ENCODE measurements at regions not wholly inside any gene's neighbourhood (a gene's known extent, or its start where the extent isn't known, plus 50 kb on each side); places are given as distances from the start of the nearest gene placed in this dataset.

- H3K27me3 ChIP-seq: no peaks in the 10 kb centered on the region
- no peak for DNase-seq
- WGBS, 3 donors: 90 to 97% (median 95%) methylated on average over 7 of the region's 7 CpGs
- H3K36me3 ChIP-seq: no peaks in the 10 kb centered on the region
- no peaks in the 10 kb centered on the region for H3K4me1 ChIP-seq (ENCODE audit: insufficient read depth)
- H3K4me3 ChIP-seq: no peak overlapping the region
- H3K9me3 ChIP-seq: no peaks in the 10 kb centered on the region
- TF ChIP-seq CTCF (IDR thresholded peaks at IDR 0.05) (no peak), EP300 (IDR thresholded peaks at IDR 0.05) (no peak), POLR2A (IDR thresholded peaks at IDR 0.05) (no peak)
- H3K27ac ChIP-seq: no peak overlapping the region
- intact Hi-C loops (cut with DNase I): no loop called here
Measured at GRCh38 chr10:32159264-32159663, 103.0 kb upstream of the KIF5B start.

GRCh38 chr10:32156031-32156495 is 99.8 kb upstream of the KIF5B start:
- TF ChIP-seq EP300 (IDR thresholded peaks at IDR 0.05) (no peak), CTCF (IDR thresholded peaks at IDR 0.05) (no peak), POLR2A (IDR thresholded peaks at IDR 0.05) (no peak)
- Histone ChIP-seq H3K4me3 (no peak overlapping the region), H3K27ac (no peak overlapping the region), H3K27me3 (no peaks in the 10 kb centered on the region), H3K9me3 (no peaks in the 10 kb centered on the region), H3K36me3 (no peaks in the 10 kb centered on the region), H3K4me1 (ENCODE audit: insufficient read depth) (no peaks in the 10 kb centered on the region)
- intact Hi-C loops (cut with DNase I): no loop called here
- 93 to 96% (median 95%) methylated on average over 4 of the region's 4 CpGs for WGBS, 3 donors
- no peak for DNase-seq

GRCh38 chr10:32155075-32155516 is 98.9 kb upstream of the KIF5B start:
- no peak for DNase-seq
- no peaks in the 10 kb centered on the region for H3K9me3 ChIP-seq
- no peaks in the 10 kb centered on the region for H3K27me3 ChIP-seq
- intact Hi-C loops (cut with DNase I): no loop called here
- no peak for TF ChIP-seq CTCF (IDR thresholded peaks at IDR 0.05)
- TF ChIP-seq POLR2A (IDR thresholded peaks at IDR 0.05): no peak
- 2 to 27% (median 7%) methylated on average over 2 of the region's 2 CpGs for WGBS, 3 donors
- H3K36me3 ChIP-seq: no peaks in the 10 kb centered on the region
- no peaks in the 10 kb centered on the region for H3K4me1 ChIP-seq (ENCODE audit: insufficient read depth)
- H3K4me3 ChIP-seq: no peak overlapping the region
- H3K27ac ChIP-seq: no peak overlapping the region

- no peak for DNase-seq
- Histone ChIP-seq H3K4me1 (ENCODE audit: insufficient read depth) (peaks cover 2% of the 10 kb centered on the region), H3K9me3 (no peaks in the 10 kb centered on the region), H3K27me3 (no peaks in the 10 kb centered on the region), H3K27ac (no peak overlapping the region), H3K36me3 (no peaks in the 10 kb centered on the region), H3K4me3 (no peak overlapping the region)
- intact Hi-C loops (cut with DNase I): no loop called here
- TF ChIP-seq POLR2A (IDR thresholded peaks at IDR 0.05) (no peak), EP300 (IDR thresholded peaks at IDR 0.05) (no peak), CTCF (IDR thresholded peaks at IDR 0.05) (no peak)
- WGBS, 3 donors: 91 to 93% (median 91%) methylated on average over 1 of the region's 1 CpG
Measured at GRCh38 chr10:32153931-32154330, 97.7 kb upstream of the KIF5B start.

Data from ovary (tissue), 7 donors.